H1 (cell line): ENCODE measurements at regions not wholly inside any gene's neighbourhood (a gene's known extent, or its start where the extent isn't known, plus 50 kb on each side); places are given as distances from the start of the nearest gene placed in this dataset.

ENCODE experiments used
- CTCF ChIA-PET: fragments of 300-600 bp; sonication (Branson Sonifier 250); formaldehyde crosslinking; loops from one replicate; lab custom pipeline; 2021; ENCODE audit not compliant: partially characterized antibody; lab: Charles Lee
- POLR2A ChIA-PET: fragments of 300-600 bp; sonication (Branson Sonifier 250); formaldehyde crosslinking; loops from one replicate; lab custom pipeline; 2021; ENCODE audit warnings: inconsistent platforms; ENCODE audit not compliant: partially characterized antibody; lab: Charles Lee
- DNase-seq, 2 experiments: peaks; one replicate each; pipeline versions ENCODE4 v3.0.0 to v3.0.0-alpha.2; 2010 to 2022; ENCODE audit warnings: low spot score in 2 of 2, low read depth in 1 of 2, mixed read lengths in 1 of 2
- FAIRE-seq: peaks from 2 replicates; lab custom pipeline; 2011; peaks lifted over from hg19 to GRCh38; lab: Jason Lieb, UNC
- H2AFZ ChIP-seq: 2 replicates; pipeline ENCODE4 v1.8.1; 2012; ENCODE audit warnings: low read length, inconsistent platforms
- H2AK5ac ChIP-seq: 2 replicates; pipeline ENCODE4 v1.6.1; 2013; ENCODE audit warnings: low read depth, low read length
- H2BK120ac ChIP-seq: replicated peaks from 2 replicates; pipeline ENCODE3; 2013; ENCODE audit warnings: low read depth, low read length, inconsistent platforms
- H2BK12ac ChIP-seq: 2 replicates; pipeline ENCODE4 v1.6.1; 2013; ENCODE audit warnings: low read depth, low read length
- H2BK15ac ChIP-seq: 2 replicates; pipeline ENCODE4 v1.6.1; 2013; ENCODE audit warnings: low read length
- H2BK20ac ChIP-seq: 2 replicates; pipeline ENCODE4 v1.6.1; 2013; ENCODE audit warnings: low read length
- H2BK5ac ChIP-seq: 2 replicates; pipeline ENCODE4 v1.6.1; 2013; ENCODE audit warnings: low read depth, low read length
- H3K14ac ChIP-seq: 2 replicates; pipeline ENCODE4 v1.6.1; 2013; ENCODE audit warnings: inconsistent platforms; ENCODE audit not compliant: insufficient read length
- H3K18ac ChIP-seq: 2 replicates; pipeline ENCODE4 v1.6.1; 2013; ENCODE audit warnings: low read length; ENCODE audit errors: extremely low read depth
- H3K23ac ChIP-seq: 2 replicates; pipeline ENCODE4 v1.6.1; 2013; ENCODE audit warnings: inconsistent platforms; ENCODE audit not compliant: insufficient read length
- H3K23me2 ChIP-seq: 2 replicates; pipeline ENCODE4 v1.6.1; 2013; ENCODE audit warnings: low read depth, low read length
- H3K27ac ChIP-seq: 2 replicates; pipeline ENCODE4 v1.6.1; 2011; ENCODE audit warnings: low read depth, low read length, inconsistent platforms
- H3K27me3 ChIP-seq, 4 experiments: replicated peaks in 1 of 4; 1 replicate in 1 of 4; 2 replicates in 3 of 4; pipeline versions ENCODE4 v1.6.1 to v1.8.1; 2011 to 2013; ENCODE audit warnings: low read length in 3 of 4, mild to moderate bottlenecking in 3 of 4, inconsistent platforms in 2 of 4, mixed read lengths in 2 of 4, moderate library complexity in 1 of 4; ENCODE audit not compliant: control insufficient read depth in 3 of 4, insufficient read depth in 3 of 4; ENCODE audit errors: extremely low read depth in 1 of 4
- H3K36me3 ChIP-seq, 4 experiments: 2 replicates each; pipeline versions ENCODE4 v1.6.1 to v1.8.1; 2011 to 2013; ENCODE audit warnings: mild to moderate bottlenecking in 4 of 4, low read length in 3 of 4, moderate library complexity in 2 of 4, control low read depth in 1 of 4, inconsistent platforms in 1 of 4; ENCODE audit not compliant: insufficient read depth in 4 of 4, control insufficient read depth in 2 of 4
- H3K4ac ChIP-seq: replicated peaks from 2 replicates; pipeline ENCODE3; 2013; ENCODE audit warnings: low read length, low read depth, mixed read lengths, inconsistent platforms; ENCODE audit not compliant: insufficient read length
- H3K4me1 ChIP-seq, 4 experiments: replicated peaks in 1 of 4; 1 replicate in 1 of 4; 2 replicates in 3 of 4; pipeline versions ENCODE4 v1.6.1 to v1.8.1; 2011 to 2013; ENCODE audit warnings: low read length in 3 of 4, inconsistent platforms in 2 of 4, mixed read lengths in 1 of 4; ENCODE audit not compliant: insufficient read depth in 4 of 4, control insufficient read depth in 3 of 4
- H3K4me2 ChIP-seq, 2 experiments: 2 replicates each; pipeline versions ENCODE4 v1.6.1 to v1.8.1; 2011 to 2013; ENCODE audit warnings: low read depth in 2 of 2, low read length in 2 of 2, control low read depth in 1 of 2, inconsistent platforms in 1 of 2, mild to moderate bottlenecking in 1 of 2; ENCODE audit not compliant: insufficient read depth in 1 of 2
- H3K4me3 ChIP-seq, 4 experiments: fragments of 200-600, 300-600 bp in 1 of 4; sonication (generic), shearing (Covaris generic), sonication (Bioruptor Twin) in 1 of 4; 2 replicates each; pipeline versions ENCODE4 v1.5.1 to v1.8.1; 2011 to 2016; ENCODE audit warnings: low read length in 4 of 4, low read depth in 3 of 4, control low read depth in 2 of 4, inconsistent platforms in 2 of 4, mild to moderate bottlenecking in 2 of 4, mixed read lengths in 1 of 4, moderate library complexity in 1 of 4; ENCODE audit not compliant: insufficient read depth in 2 of 4; ENCODE audit errors: extremely low read depth in 1 of 4
- H3K56ac ChIP-seq: replicated peaks from 2 replicates; pipeline ENCODE3; 2013; ENCODE audit warnings: low read depth, mild to moderate bottlenecking, mixed read lengths, low read length, inconsistent platforms; ENCODE audit not compliant: insufficient read length
- H3K79me1 ChIP-seq: 2 replicates; pipeline ENCODE4 v1.6.1; 2013; ENCODE audit warnings: low read depth, low read length, control low read depth
- H3K79me2 ChIP-seq, 2 experiments: 2 replicates each; pipeline versions ENCODE4 v1.6.1 to v1.8.1; 2012 to 2013; ENCODE audit warnings: low read length in 2 of 2, mild to moderate bottlenecking in 2 of 2, inconsistent platforms in 1 of 2; ENCODE audit not compliant: insufficient read depth in 2 of 2, control insufficient read depth in 1 of 2
- H3K9ac ChIP-seq, 4 experiments: replicated peaks in 1 of 4; 1 replicate in 1 of 4; 2 replicates in 3 of 4; pipeline versions ENCODE4 v1.6.1 to v1.8.1; 2011 to 2013; ENCODE audit warnings: low read depth in 3 of 4, low read length in 3 of 4, control low read depth in 2 of 4, mild to moderate bottlenecking in 2 of 4, moderate library complexity in 2 of 4, inconsistent platforms in 1 of 4; ENCODE audit errors: extremely low read depth in 1 of 4
- H3K9me3 ChIP-seq, 2 experiments: 2 replicates each; pipeline versions ENCODE4 v1.6.1 to v1.8.1; 2012 to 2013; ENCODE audit warnings: mild to moderate bottlenecking in 2 of 2, moderate library complexity in 2 of 2, control low read depth in 1 of 2, inconsistent platforms in 1 of 2, low read depth in 1 of 2, low read length in 1 of 2, mixed read lengths in 1 of 2; ENCODE audit not compliant: insufficient read depth in 2 of 2
- H4K20me1 ChIP-seq, 2 experiments: replicated peaks in 1 of 2; 2 replicates each; pipeline versions ENCODE3 to v1.8.1; 2011 to 2013; ENCODE audit warnings: inconsistent platforms in 2 of 2, low read length in 2 of 2, mild to moderate bottlenecking in 1 of 2; ENCODE audit not compliant: insufficient read depth in 2 of 2, control insufficient read depth in 1 of 2
- H4K5ac ChIP-seq: 2 replicates; pipeline ENCODE4 v1.6.1; 2013; ENCODE audit warnings: low read length, low read depth, mixed read lengths, inconsistent platforms; ENCODE audit not compliant: insufficient read length
- H4K8ac ChIP-seq: 2 replicates; pipeline ENCODE4 v1.8.0; 2013; ENCODE audit warnings: mild to moderate bottlenecking, moderate library complexity, low read length, inconsistent platforms; ENCODE audit not compliant: insufficient read depth; ENCODE audit errors: extremely low read depth
- H4K91ac ChIP-seq: replicated peaks from 2 replicates; pipeline ENCODE3; 2013; ENCODE audit warnings: low read length, mixed read lengths, inconsistent platforms; ENCODE audit not compliant: insufficient read length
- CEBPB ChIP-seq: IDR thresholded peaks from 2 replicates; pipeline ENCODE4 v1.6.1; 2012; ENCODE audit warnings: low read depth, low read length
- KDM5A ChIP-seq: fragments of 200-600 bp; IDR thresholded peaks from 2 replicates; pipeline ENCODE4 v1.7.1; 2012; ENCODE audit warnings: mild to moderate bottlenecking, low read length, inconsistent platforms, mixed read lengths
- MAFK ChIP-seq: IDR thresholded peaks from 2 replicates; pipeline ENCODE4 v1.6.1; 2012; ENCODE audit warnings: low read depth, mild to moderate bottlenecking, improper control_type of control experiment, low read length
- NANOG ChIP-seq: IDR thresholded peaks from 2 replicates; pipeline ENCODE4 v1.6.1; 2011; ENCODE audit warnings: low read length, low read depth, mild to moderate bottlenecking, inconsistent platforms; ENCODE audit not compliant: insufficient read depth, poor library complexity, severe bottlenecking
- POLR2A ChIP-seq, 2 experiments: IDR thresholded peaks; 1 replicate in 1 of 2; 2 replicates in 1 of 2; pipeline ENCODE4 v1.6.1; 2011; ENCODE audit warnings: low read depth in 2 of 2, low read length in 2 of 2, mild to moderate bottlenecking in 2 of 2; ENCODE audit errors: control extremely low read depth in 1 of 2
- SAP30 ChIP-seq: fragments of 300-600 bp; sonication (generic); IDR thresholded peaks from 2 replicates; pipeline ENCODE4 v1.7.1; 2012; ENCODE audit warnings: low read length, moderate library complexity, mild to moderate bottlenecking, inconsistent platforms; ENCODE audit not compliant: insufficient read depth, insufficient replicate concordance
- SP1 ChIP-seq: IDR thresholded peaks from 2 replicates; pipeline ENCODE4 v1.6.1; 2011; ENCODE audit warnings: low read depth, low read length
- TEAD4 ChIP-seq: IDR thresholded peaks from 2 replicates; pipeline ENCODE4 v1.6.1; 2012; ENCODE audit warnings: low read depth, low read length, inconsistent platforms, mixed read lengths
- WGBS, 2 experiments: shearing (Covaris generic) in 1 of 2; methylation state at CpG; one replicate each; pipeline versions ENCODE4 v1.1.6 to v1.1.7; 2013 to 2015; ENCODE audit warnings: low lambda C conversion rate in 2 of 2, mixed read lengths in 2 of 2, inconsistent platforms in 1 of 2, low coverage in 1 of 2, missing lambda C conversion rate in 1 of 2; ENCODE audit not compliant: insufficient replicate concordance in 2 of 2, insufficient coverage in 1 of 2, insufficient read length in 1 of 2; ENCODE audit errors: extremely low coverage in 1 of 2, missing lambda C conversion rate in 1 of 2; 5-methylcytosine and 5-hydroxymethylcytosine counted together

GRCh38 chr12:34343766-34344165 lies 321.5 kb downstream of the ALG10 start:
- H3K79me2 ChIP-seq = no peaks in the 10 kb centered on the region
- no peak overlapping the region for H3K27ac ChIP-seq
- 80% methylated on average over 17 of the region's 25 CpGs; no CpG with 5 or more reads in 1 of the 2 experiments for WGBS, 2 experiments
- H3K4me2 ChIP-seq = no peak overlapping the region
- DNase-seq (no peak), FAIRE-seq (no peak)
- no peak overlapping the region for H2BK20ac ChIP-seq
- peaks cover 0 to 4% (median 0%) of the 10 kb centered on the region in 4 experiments; a peak in 1 of 8 replicates for H3K36me3 ChIP-seq
- H2BK5ac ChIP-seq = no peak overlapping the region
- H4K5ac ChIP-seq = no peak overlapping the region
- H3K4ac ChIP-seq = no peak overlapping the region
- H2BK120ac ChIP-seq = no peak overlapping the region
- H3K4me3 ChIP-seq = no peak overlapping the region
- no peak overlapping the region for H3K56ac ChIP-seq
- H4K20me1 ChIP-seq = no peaks in the 10 kb centered on the region
- H3K27me3 ChIP-seq = no peaks in the 10 kb centered on the region
- no peaks in the 10 kb centered on the region for H3K4me1 ChIP-seq
- H3K14ac ChIP-seq = no peak overlapping the region
- no peaks in the 10 kb centered on the region for H3K79me1 ChIP-seq
- no peak overlapping the region for H2AFZ ChIP-seq
- H3K18ac ChIP-seq = no peak overlapping the region
- no peak overlapping the region for H4K8ac ChIP-seq
- CTCF ChIA-PET = no interaction called here
- TF ChIP-seq TEAD4 (no peak), POLR2A (IDR thresholded peaks at IDR 0.05; ENCODE audit: control extremely low read depth in 1 of 2, low read depth in 2 of 2, low read length in 2 of 2) (no peak), SAP30 (no peak), SP1 (no peak), KDM5A (no peak), MAFK (no peak), CEBPB (no peak), NANOG (no peak)
- H2BK15ac ChIP-seq = no peak overlapping the region
- no peak overlapping the region for H4K91ac ChIP-seq
- no peak overlapping the region for H2AK5ac ChIP-seq
- peaks cover 40 to 100% of the 10 kb centered on the region in 2 experiments for H3K9me3 ChIP-seq
- H3K23ac ChIP-seq = no peak overlapping the region
- no peak overlapping the region for H2BK12ac ChIP-seq
- no peaks in the 10 kb centered on the region for H3K23me2 ChIP-seq
- H3K9ac ChIP-seq = no peak overlapping the region
- POLR2A ChIA-PET = no interaction called here
